ENCODE measurements at regions not wholly inside any gene's neighbourhood (a gene's known extent, or its start where the extent isn't known, plus 50 kb on each side); places are given as distances from the start of the nearest gene placed in this dataset.

GRCh38 chr10:61112771-61113170, 168.8 kb upstream of the RHOBTB1 start:
- no TSS peak for BruUV-seq (replicated peaks)
- Mint-ChIP-seq H3K27ac (ENCODE audit: low read depth, unreplicated experiment) (no peak overlapping the region), H3K9me3 (ENCODE audit: unreplicated experiment) (no peaks in the 10 kb centered on the region), H3K27me3 (ENCODE audit: insufficient read depth, unreplicated experiment) (no peaks in the 10 kb centered on the region), H3K36me3 (ENCODE audit: insufficient read depth, unreplicated experiment) (no peaks in the 10 kb centered on the region), H3K4me1 (ENCODE audit: insufficient read depth, unreplicated experiment) (no peaks in the 10 kb centered on the region), H3K4me3 (ENCODE audit: unreplicated experiment) (no peak overlapping the region)
- no peak for DNase-seq (ENCODE audit: unreplicated experiment)
- intact Hi-C loops (cut with micrococcal nuclease): no loop called here
- CTCF ChIA-PET: interaction anchor here (0.6 kb wide), 1 partner anchor 475 kb away, joined by 4 read pairs; no protein-coding TSS in a partner anchor
- TF ChIP-seq CTCF (IDR thresholded peaks at IDR 0.05; ENCODE audit: unreplicated experiment): no peak
- POLR2A ChIA-PET: no interaction called here

- POLR2A ChIA-PET: no interaction called here
- Mint-ChIP-seq H3K4me3 (ENCODE audit: unreplicated experiment) (no peak overlapping the region), H3K27ac (ENCODE audit: low read depth, unreplicated experiment) (no peak overlapping the region), H3K36me3 (ENCODE audit: insufficient read depth, unreplicated experiment) (no peaks in the 10 kb centered on the region), H3K9me3 (ENCODE audit: unreplicated experiment) (no peaks in the 10 kb centered on the region), H3K27me3 (ENCODE audit: insufficient read depth, unreplicated experiment) (no peaks in the 10 kb centered on the region), H3K4me1 (ENCODE audit: insufficient read depth, unreplicated experiment) (no peaks in the 10 kb centered on the region)
- BruUV-seq (replicated peaks): no TSS peak
- CTCF ChIA-PET: no interaction called here
- DNase-seq (ENCODE audit: unreplicated experiment): no peak
- intact Hi-C loops (cut with micrococcal nuclease): no loop called here
- TF ChIP-seq CTCF (IDR thresholded peaks at IDR 0.05; ENCODE audit: unreplicated experiment): no peak
These were observed 167.0 kb upstream of the RHOBTB1 start for GRCh38 chr10:61110936-61111335.

- no peaks in the 10 kb centered on the region for H3K4me1 Mint-ChIP-seq (ENCODE audit: insufficient read depth, unreplicated experiment)
- CTCF ChIA-PET: no interaction called here
- BruUV-seq (replicated peaks): no TSS peak
- POLR2A ChIA-PET: no interaction called here
- DNase-seq (ENCODE audit: unreplicated experiment): peak; percentile 5
- no peak overlapping the region for H3K27ac Mint-ChIP-seq (ENCODE audit: low read depth, unreplicated experiment)
- no peak for TF ChIP-seq CTCF (IDR thresholded peaks at IDR 0.05; ENCODE audit: unreplicated experiment)
- intact Hi-C loops (cut with micrococcal nuclease): no loop called here
- no peaks in the 10 kb centered on the region for H3K36me3 Mint-ChIP-seq (ENCODE audit: insufficient read depth, unreplicated experiment)
- no peak overlapping the region for H3K4me3 Mint-ChIP-seq (ENCODE audit: unreplicated experiment)
- H3K9me3 Mint-ChIP-seq (ENCODE audit: unreplicated experiment): no peaks in the 10 kb centered on the region
- no peaks in the 10 kb centered on the region for H3K27me3 Mint-ChIP-seq (ENCODE audit: insufficient read depth, unreplicated experiment)
These were observed 166.3 kb upstream of the RHOBTB1 start for GRCh38 chr10:61110188-61110844.

- ChIA-PET POLR2A (no interaction called here), CTCF (no interaction called here)
- intact Hi-C loops (cut with micrococcal nuclease): no loop called here
- no TSS peak for BruUV-seq (replicated peaks)
- Mint-ChIP-seq H3K27ac (ENCODE audit: low read depth, unreplicated experiment) (no peak overlapping the region), H3K9me3 (ENCODE audit: unreplicated experiment) (no peaks in the 10 kb centered on the region), H3K36me3 (ENCODE audit: insufficient read depth, unreplicated experiment) (no peaks in the 10 kb centered on the region), H3K27me3 (ENCODE audit: insufficient read depth, unreplicated experiment) (no peaks in the 10 kb centered on the region), H3K4me3 (ENCODE audit: unreplicated experiment) (no peak overlapping the region), H3K4me1 (ENCODE audit: insufficient read depth, unreplicated experiment) (no peaks in the 10 kb centered on the region)
- DNase-seq (ENCODE audit: unreplicated experiment): no peak
- no peak for TF ChIP-seq CTCF (IDR thresholded peaks at IDR 0.05; ENCODE audit: unreplicated experiment)
These were observed 164.9 kb upstream of the RHOBTB1 start for GRCh38 chr10:61108915-61109314.
